ENCODE measurements at regions not wholly inside any gene's neighbourhood (a gene's known extent, or its start where the extent isn't known, plus 50 kb on each side); places are given as distances from the start of the nearest gene placed in this dataset.

DNA sequence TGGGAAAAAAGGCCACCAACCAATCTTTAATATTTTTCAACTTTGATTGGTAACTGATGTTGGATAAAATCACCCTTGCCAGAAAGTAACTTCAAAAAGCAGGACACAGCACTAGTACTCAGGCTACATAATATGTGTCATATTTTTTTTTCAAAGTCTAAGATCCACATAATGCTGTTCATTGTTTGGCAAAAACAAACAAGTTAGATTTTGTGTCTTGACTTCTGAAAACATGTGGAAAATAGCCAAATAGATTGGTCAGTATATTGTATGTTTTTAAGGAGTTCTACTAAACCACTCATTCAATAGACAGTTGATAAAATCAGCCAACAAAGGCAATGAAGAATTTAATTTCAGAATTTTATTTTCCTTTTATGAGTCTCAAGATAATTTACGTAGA, 111.7 kb upstream of the CCDC54 start:
- ATAC-seq (no peak), DNase-seq (no peak)
- Mint-ChIP-seq H3K4me3 (no peak overlapping the region), H3K9me3 (ENCODE audit: low read depth) (no peaks in the 10 kb centered on the region), H3K36me3 (no peaks in the 10 kb centered on the region), H3K27ac (no peak overlapping the region), H3K4me1 (peaks cover 11% of the 10 kb centered on the region), H3K27me3 (peaks cover 4% of the 10 kb centered on the region)
- CTCF ChIA-PET, result interaction anchor here (1.1 kb wide), 1 partner anchor 29 kb away, joined by 3 read pairs; no protein-coding TSS in a partner anchor

DNA sequence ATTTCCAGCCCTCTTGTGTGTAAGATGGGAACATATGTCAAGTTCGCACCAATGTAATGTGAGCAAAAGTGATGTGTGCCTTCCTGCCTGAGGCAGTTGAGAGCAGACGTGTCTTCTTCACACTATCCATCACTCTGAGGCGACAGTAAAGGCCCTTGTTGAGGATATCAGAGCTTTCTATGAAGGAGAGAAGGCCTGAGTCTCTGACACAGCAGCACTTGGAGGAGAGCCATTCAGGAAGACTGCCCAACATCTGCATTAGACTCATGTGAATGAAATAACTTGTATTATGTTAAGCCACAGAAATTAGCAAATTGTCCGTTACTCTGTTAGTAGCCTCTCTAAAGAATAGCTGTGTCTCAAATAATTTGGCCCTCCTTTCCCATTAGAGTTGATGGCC, 108.8 kb upstream of the CCDC54 start:
- CTCF ChIA-PET, result interaction anchor here (1.2 to 4.3 kb wide), 2 partner anchors 105 to 153 kb away, joined by 3 to 16 read pairs; no protein-coding TSS in a partner anchor
- Mint-ChIP-seq H3K27me3 (peaks cover 4% of the 10 kb centered on the region), H3K4me1 (peaks cover 6% of the 10 kb centered on the region), H3K9me3 (ENCODE audit: low read depth) (no peaks in the 10 kb centered on the region), H3K4me3 (no peak overlapping the region), H3K36me3 (no peaks in the 10 kb centered on the region), H3K27ac (no peak overlapping the region)
- DNase-seq (no peak), ATAC-seq (no peak)

DNA sequence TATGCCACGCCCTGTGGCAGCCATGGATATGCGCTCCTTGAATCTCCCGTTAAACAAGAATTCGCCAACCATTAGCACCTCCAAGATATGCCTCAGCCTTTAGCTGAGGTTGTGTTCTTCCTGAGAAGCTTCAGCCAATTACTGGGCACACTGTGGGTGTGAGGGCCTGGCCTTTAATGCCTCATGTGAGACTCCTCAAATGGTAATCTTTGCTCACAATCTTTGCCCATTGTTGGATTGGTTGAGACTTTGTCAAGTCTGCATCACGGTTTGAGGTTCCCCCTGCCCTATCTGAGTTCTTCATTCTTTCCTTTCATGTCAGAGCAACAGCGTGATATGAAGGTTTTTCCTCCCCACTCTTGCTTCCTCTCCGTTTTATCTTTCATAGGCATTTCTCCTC, 108.1 kb upstream of the CCDC54 start:
- Mint-ChIP-seq H3K4me3 (no peak overlapping the region), H3K27ac (no peak overlapping the region), H3K27me3 (peaks cover 4% of the 10 kb centered on the region), H3K36me3 (no peaks in the 10 kb centered on the region), H3K4me1 (peaks cover under 1% of the 10 kb centered on the region), H3K9me3 (ENCODE audit: low read depth) (no peaks in the 10 kb centered on the region)
- DNase-seq, result no peak
- no peak for ATAC-seq
- CTCF ChIA-PET, result interaction anchor here (1.4 to 4.3 kb wide), 3 partner anchors 34 to 161 kb away, joined by 4 to 16 read pairs (median 4); no protein-coding TSS in a partner anchor

DNA sequence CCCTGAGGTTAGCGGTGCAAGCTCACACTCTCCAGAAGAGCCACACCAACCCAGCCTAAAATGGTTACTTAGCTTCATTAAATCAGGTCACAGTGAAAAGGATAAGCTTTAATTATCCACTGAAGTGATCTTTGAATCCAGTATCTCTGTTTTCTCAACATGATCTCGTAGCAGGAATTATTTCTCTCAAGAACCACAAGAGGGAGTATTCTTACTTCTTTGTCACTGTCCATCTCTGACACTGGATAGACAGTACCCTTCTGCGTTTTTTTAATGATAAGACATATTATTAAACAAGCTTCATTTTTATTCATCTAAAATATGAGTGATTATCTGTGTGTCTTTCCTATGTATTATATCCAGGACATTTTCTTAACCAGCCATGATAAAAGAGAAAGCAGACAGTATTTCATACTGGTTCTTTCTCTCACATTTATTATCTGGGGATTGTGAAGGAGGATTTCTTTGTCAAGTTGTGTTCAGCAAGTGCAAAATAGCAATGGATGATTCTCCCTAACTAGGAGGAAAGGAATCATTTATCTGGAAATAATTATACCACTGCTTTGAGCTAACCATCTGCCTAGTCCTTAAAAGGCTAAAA, 105.4 kb upstream of the CCDC54 start:
- H3K4me3 Mint-ChIP-seq, result no peak overlapping the region
- no peak overlapping the region for H3K27ac Mint-ChIP-seq
- no peaks in the 10 kb centered on the region for H3K9me3 Mint-ChIP-seq (ENCODE audit: low read depth)
- H3K4me1 Mint-ChIP-seq, result no peaks in the 10 kb centered on the region
- H3K27me3 Mint-ChIP-seq, result peaks cover 10% of the 10 kb centered on the region
- H3K36me3 Mint-ChIP-seq, result no peaks in the 10 kb centered on the region
- no peak for DNase-seq
- CTCF ChIA-PET, result interaction anchor here (0.8 to 3.9 kb wide), 17 partner anchors 9 to 271 kb away, joined by 3 to 27 read pairs (median 5); partner anchors contain the start of gene BBX
- peak; percentile 61 for ATAC-seq

DNA sequence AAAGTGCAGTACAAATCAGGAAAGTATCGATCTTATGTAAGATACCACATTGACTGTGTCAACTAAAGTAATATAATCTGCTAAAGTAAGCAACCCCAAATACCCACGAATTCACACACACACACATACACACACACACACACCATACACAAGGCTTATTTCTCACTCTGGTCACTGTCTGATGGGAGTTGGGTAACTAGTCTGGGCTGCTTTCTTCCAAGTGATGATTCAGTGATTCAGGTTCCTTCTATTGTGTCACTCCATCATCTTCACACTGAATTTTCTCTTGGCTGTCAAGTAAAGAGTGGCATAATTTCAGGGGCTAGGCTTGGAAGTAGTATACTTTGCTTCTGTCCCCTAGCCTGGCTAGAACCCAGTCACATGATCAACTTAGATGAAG, 104.8 kb upstream of the CCDC54 start:
- CTCF ChIA-PET, result interaction anchor here (0.8 to 3.9 kb wide), 16 partner anchors 8 to 271 kb away, joined by 3 to 27 read pairs (median 4); partner anchors contain the start of gene BBX
- no peaks in the 10 kb centered on the region for H3K9me3 Mint-ChIP-seq (ENCODE audit: low read depth)
- H3K4me3 Mint-ChIP-seq, result no peak overlapping the region
- no peak overlapping the region for H3K27ac Mint-ChIP-seq
- ATAC-seq, result no peak
- H3K4me1 Mint-ChIP-seq, result no peaks in the 10 kb centered on the region
- no peak for DNase-seq
- no peaks in the 10 kb centered on the region for H3K36me3 Mint-ChIP-seq
- peaks cover 12% of the 10 kb centered on the region for H3K27me3 Mint-ChIP-seq

DNA sequence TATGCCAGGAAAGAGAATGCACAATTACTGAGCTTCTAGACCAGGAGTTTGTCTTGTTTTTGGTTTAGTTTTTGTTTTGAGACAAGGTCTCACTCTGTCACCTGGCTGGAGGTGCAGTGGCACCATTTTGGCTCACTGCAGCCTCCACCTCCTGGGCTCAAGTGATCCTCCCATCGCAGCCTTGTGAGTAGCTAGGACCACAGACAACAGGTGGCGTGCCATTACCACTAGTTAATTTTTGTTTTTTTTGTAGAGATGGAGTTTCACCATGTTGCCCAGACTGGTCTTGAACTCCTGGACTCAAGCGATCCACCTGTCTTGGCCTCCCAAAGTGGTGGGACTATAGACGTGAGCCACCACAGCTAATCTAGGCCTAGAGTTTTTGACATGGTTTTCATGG, 104.4 kb upstream of the CCDC54 start:
- no peaks in the 10 kb centered on the region for H3K36me3 Mint-ChIP-seq
- ATAC-seq, result no peak

DNA sequence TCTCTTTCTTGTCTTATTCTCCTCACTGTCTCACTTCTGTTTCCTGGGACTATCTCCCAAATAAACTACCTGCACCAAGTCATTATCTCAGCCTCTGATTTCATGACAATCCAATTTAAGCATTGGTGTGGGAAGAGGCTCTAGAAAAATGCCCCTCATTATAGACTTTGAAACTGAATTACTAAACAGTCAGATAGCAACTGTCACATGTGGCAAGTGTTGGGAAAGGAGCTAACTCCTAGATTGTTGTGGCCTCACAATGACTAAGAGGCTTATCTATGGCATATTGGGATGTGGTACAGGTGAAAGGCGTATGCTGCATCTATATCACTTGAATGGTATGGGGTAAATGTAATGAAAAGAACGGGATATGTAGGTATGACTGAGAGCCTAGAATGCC, 103.5 kb upstream of the CCDC54 start:
- Mint-ChIP-seq H3K36me3 (no peaks in the 10 kb centered on the region), H3K27ac (no peak overlapping the region), H3K9me3 (ENCODE audit: low read depth) (no peaks in the 10 kb centered on the region), H3K4me1 (no peaks in the 10 kb centered on the region), H3K27me3 (peaks cover 15% of the 10 kb centered on the region), H3K4me3 (no peak overlapping the region)
- CTCF ChIA-PET, result interaction anchor here (1.1 to 3.9 kb wide), 4 partner anchors 35 to 156 kb away, joined by 3 to 24 read pairs (median 8); no protein-coding TSS in a partner anchor
- no peak for DNase-seq
- no peak for ATAC-seq

More for the DNA sequence above, 104.4 kb upstream of the CCDC54 start:
- no peaks in the 10 kb centered on the region for H3K4me1 Mint-ChIP-seq
- H3K9me3 Mint-ChIP-seq (ENCODE audit: low read depth), result no peaks in the 10 kb centered on the region
- H3K27me3 Mint-ChIP-seq, result peaks cover 12% of the 10 kb centered on the region
- CTCF ChIA-PET, result interaction anchor here (1.1 to 3.9 kb wide), 7 partner anchors 34 to 157 kb away, joined by 3 to 27 read pairs (median 5); no protein-coding TSS in a partner anchor
- no peak for DNase-seq
- no peak overlapping the region for H3K4me3 Mint-ChIP-seq
- no peak overlapping the region for H3K27ac Mint-ChIP-seq

DNA sequence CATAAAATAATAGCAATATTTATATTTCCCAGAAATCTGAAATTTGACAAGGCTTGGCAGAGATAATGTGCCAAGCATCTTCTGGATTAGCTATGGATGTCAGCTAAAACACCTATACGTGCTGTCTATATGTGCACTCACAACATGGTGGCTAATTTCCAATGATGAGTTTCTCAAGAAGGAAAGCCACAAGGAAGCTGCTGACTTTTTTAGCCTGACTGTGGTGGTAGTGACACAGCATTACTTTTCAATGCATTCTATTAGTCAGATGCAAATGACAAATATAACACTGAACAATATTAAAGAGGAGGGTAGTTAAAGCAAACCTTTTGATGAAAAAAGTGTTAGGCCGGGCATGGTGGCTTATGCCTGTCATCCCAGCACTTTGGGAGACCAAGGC, 101.7 kb upstream of the CCDC54 start:
- Mint-ChIP-seq H3K4me3 (no peak overlapping the region), H3K4me1 (no peaks in the 10 kb centered on the region), H3K27ac (no peak overlapping the region), H3K27me3 (peaks cover 15% of the 10 kb centered on the region), H3K9me3 (ENCODE audit: low read depth) (no peaks in the 10 kb centered on the region), H3K36me3 (no peaks in the 10 kb centered on the region)
- no peak for ATAC-seq
- CTCF ChIA-PET, result interaction anchor here (0.7 to 2.3 kb wide), 3 partner anchors 146 to 156 kb away, joined by 3 to 10 read pairs (median 7); no protein-coding TSS in a partner anchor
- no peak for DNase-seq

DNA sequence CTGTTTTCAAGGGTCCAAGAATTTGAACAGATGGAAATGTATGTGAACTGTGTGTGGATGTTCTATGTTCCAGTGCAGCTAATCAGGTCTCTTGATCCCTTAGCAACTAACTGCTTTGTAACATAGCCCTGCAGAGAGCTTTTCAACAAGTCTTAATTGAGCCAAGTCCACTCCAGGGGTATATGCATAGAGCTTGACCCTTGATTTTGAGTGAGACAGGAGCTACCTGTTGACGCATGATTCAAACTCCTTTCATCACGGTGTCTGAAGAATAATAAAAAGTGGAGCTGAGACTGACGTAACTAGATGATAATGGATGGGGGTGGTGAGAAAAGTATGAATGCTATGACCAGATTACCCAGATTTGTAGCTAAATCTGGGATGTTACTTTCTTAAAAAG, 93.3 kb upstream of the CCDC54 start:
- no peak overlapping the region for H3K4me3 Mint-ChIP-seq
- no peaks in the 10 kb centered on the region for H3K4me1 Mint-ChIP-seq
- no peaks in the 10 kb centered on the region for H3K9me3 Mint-ChIP-seq (ENCODE audit: low read depth)
- no peaks in the 10 kb centered on the region for H3K36me3 Mint-ChIP-seq
- no peak overlapping the region for H3K27ac Mint-ChIP-seq
- CTCF ChIA-PET, result interaction anchor here (1.2 kb wide), 1 partner anchor 12 kb away, joined by 3 read pairs; no protein-coding TSS in a partner anchor
- DNase-seq (no peak), ATAC-seq (no peak)
- H3K27me3 Mint-ChIP-seq, result peaks cover 31% of the 10 kb centered on the region

DNA sequence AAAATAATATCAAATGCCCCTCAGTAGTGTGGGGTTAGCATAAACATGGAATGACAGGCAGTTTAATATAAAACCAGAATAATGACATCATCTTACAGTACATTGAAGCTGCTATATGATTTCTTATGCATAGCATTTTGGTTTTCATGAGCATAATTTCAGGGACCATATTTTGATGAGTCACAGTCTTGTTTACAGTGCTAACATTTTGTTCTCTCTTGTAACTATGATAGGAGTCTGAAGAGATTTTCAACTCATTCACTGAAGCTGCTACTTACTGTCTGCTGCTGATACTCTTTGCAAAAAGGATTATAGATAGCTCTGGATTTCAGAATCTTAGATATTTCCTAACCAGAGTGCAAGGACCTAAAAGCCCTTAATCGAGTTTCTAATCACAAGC, 92.6 kb upstream of the CCDC54 start:
- Mint-ChIP-seq H3K9me3 (ENCODE audit: low read depth) (no peaks in the 10 kb centered on the region), H3K4me1 (no peaks in the 10 kb centered on the region), H3K4me3 (no peak overlapping the region), H3K27ac (no peak overlapping the region), H3K36me3 (no peaks in the 10 kb centered on the region), H3K27me3 (peaks cover 32% of the 10 kb centered on the region)
- ATAC-seq (no peak), DNase-seq (no peak)
- CTCF ChIA-PET, result no interaction called here

DNA sequence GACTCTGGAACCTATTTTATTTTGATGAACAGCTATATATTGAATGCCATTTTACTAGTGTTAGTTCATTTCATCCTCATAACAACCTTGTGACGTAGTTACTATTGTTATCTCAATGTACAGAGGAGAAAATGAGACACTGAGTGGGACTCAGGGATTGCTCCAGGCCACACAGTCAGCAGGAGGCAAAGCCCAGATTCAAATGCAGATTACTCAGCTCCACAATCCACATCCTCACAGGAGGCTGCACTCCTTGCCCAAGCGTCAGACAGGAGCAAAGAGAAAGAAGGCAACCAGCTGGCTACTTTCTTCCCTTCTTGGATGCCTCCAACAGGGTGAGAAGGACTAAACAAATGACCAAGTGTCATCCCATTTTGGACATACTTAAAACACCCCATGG, 92.0 kb upstream of the CCDC54 start:
- Mint-ChIP-seq H3K4me1 (no peaks in the 10 kb centered on the region), H3K27me3 (peaks cover 34% of the 10 kb centered on the region), H3K9me3 (ENCODE audit: low read depth) (no peaks in the 10 kb centered on the region), H3K27ac (no peak overlapping the region), H3K36me3 (no peaks in the 10 kb centered on the region), H3K4me3 (no peak overlapping the region)
- CTCF ChIA-PET, result no interaction called here
- no peak for DNase-seq
- no peak for ATAC-seq

DNA sequence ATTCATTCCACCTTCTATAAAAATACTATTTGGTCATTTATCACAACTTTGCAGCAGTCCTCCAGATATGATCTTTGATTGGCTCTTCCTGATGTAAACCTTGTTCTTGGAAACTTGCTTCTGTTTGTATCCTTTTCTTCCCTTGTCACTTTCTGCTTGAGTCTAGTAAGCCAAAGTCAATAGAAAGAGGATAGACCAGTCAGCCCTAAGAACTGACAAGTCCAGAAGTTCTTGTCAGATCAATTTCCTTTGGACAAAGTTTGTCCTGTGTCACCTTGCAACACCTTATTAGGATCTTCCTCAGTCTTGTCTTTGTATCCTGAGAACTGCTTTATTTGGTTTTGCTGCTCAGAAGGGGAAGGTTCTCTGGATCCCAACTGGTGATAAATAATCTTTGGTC, 87.9 kb upstream of the CCDC54 start:
- Mint-ChIP-seq H3K4me3 (no peak overlapping the region), H3K27ac (no peak overlapping the region), H3K9me3 (ENCODE audit: low read depth) (no peaks in the 10 kb centered on the region), H3K36me3 (no peaks in the 10 kb centered on the region), H3K27me3 (peaks cover 38% of the 10 kb centered on the region), H3K4me1 (no peaks in the 10 kb centered on the region)
- no peak for DNase-seq
- ATAC-seq, result no peak
- CTCF ChIA-PET, result no interaction called here

DNA sequence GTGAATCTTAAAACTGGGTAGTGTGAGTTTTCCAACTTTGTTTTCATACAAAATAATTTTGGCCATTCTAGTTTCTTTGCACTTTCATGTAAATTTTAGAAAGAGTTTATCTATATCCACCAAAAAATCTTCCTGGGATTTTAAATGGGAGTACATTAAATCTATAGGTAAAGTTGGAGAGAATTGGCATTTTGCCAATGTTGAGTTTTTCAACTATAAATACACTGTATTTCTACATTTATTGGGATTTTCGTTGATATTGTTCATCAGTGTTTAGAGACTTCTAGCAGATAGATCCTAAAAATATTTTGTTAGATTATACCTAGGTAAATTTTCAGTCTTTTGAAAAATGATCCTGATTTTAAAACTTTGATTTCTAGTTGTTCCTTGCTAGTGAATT, 83.1 kb upstream of the CCDC54 start:
- no peak overlapping the region for H3K4me3 Mint-ChIP-seq
- CTCF ChIA-PET, result no interaction called here
- peaks cover 9% of the 10 kb centered on the region for H3K9me3 Mint-ChIP-seq (ENCODE audit: low read depth)
- ATAC-seq (no peak), DNase-seq (no peak)
- H3K4me1 Mint-ChIP-seq, result no peaks in the 10 kb centered on the region
- H3K27me3 Mint-ChIP-seq, result peaks cover 25% of the 10 kb centered on the region
- peaks cover 4% of the 10 kb centered on the region for H3K36me3 Mint-ChIP-seq
- H3K27ac Mint-ChIP-seq, result no peak overlapping the region

DNA sequence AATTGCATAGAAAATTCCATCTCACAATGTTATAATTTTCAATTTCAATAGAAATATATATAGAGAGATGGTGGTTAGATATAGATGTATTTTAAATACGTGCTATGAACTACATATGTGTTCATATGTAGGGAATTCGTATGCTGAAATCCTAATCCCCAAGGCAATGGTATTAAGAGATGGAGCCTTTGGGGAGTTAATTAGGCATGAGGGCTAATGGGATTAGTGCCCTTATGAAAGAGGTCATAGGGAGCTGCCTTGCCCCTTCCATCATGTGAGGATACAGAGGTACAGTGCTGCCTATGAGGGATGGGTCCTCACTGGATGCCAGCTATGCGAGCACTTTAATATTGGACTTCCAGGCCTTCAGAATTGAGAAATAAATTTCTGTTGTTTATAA, 79.6 kb upstream of the CCDC54 start:
- H3K9me3 Mint-ChIP-seq (ENCODE audit: low read depth), result peaks cover 9% of the 10 kb centered on the region
- no peaks in the 10 kb centered on the region for H3K4me1 Mint-ChIP-seq
- CTCF ChIA-PET, result no interaction called here
- DNase-seq (no peak), ATAC-seq (no peak)
- peaks cover 13% of the 10 kb centered on the region for H3K27me3 Mint-ChIP-seq
- H3K36me3 Mint-ChIP-seq, result peaks cover 4% of the 10 kb centered on the region
- no peak overlapping the region for H3K27ac Mint-ChIP-seq
- H3K4me3 Mint-ChIP-seq, result no peak overlapping the region

Data from activated CD8-positive, alpha-beta memory T cell treated with anti-CD3 and anti-CD28 coated beads, Interleukin-2, amount 10 ng/mL, durations not matched to agents 7 days and 5 days (primary cell).